Type B pancreatic cell (in vitro differentiated cells): ENCODE measurements at regions not wholly inside any gene's neighbourhood (a gene's known extent, or its start where the extent isn't known, plus 50 kb on each side); places are given as distances from the start of the nearest gene placed in this dataset.

ENCODE experiments used
- DNase-seq: peaks from one replicate; pipeline ENCODE4 v3.0.0; 2021; ENCODE audit warnings: mixed read lengths; ENCODE audit not compliant: unreplicated experiment; ENCODE audit errors: extremely low spot score
- H3K27ac Mint-ChIP-seq: 2 replicates; pipeline ENCODE4 v1.8.0; 2021; ENCODE audit warnings: mild to moderate bottlenecking, mixed read lengths
- H3K27me3 Mint-ChIP-seq: 2 replicates; pipeline ENCODE4 v1.8.0; 2021; ENCODE audit warnings: mixed read lengths
- H3K36me3 Mint-ChIP-seq: 2 replicates; pipeline ENCODE4 v1.8.0; 2021; ENCODE audit warnings: mixed read lengths
- H3K4me1 Mint-ChIP-seq: one replicate; pipeline ENCODE4 v1.8.0; 2021; ENCODE audit warnings: mixed read lengths; ENCODE audit not compliant: unreplicated experiment
- H3K4me3 Mint-ChIP-seq: 2 replicates; pipeline ENCODE4 v1.8.0; 2021; ENCODE audit warnings: mild to moderate bottlenecking, mixed read lengths
- H3K9me3 Mint-ChIP-seq: 2 replicates; pipeline ENCODE4 v1.8.0; 2021; ENCODE audit warnings: mixed read lengths
- TF ChIP-seq, protein P1 (sequence below): fragments of 200-600 bp; sonication (generic); conservative IDR thresholded peaks from 2 replicates; pipeline ENCODE4 v1.5.0; 2021; ENCODE audit warnings: antibody characterized with exemption, mild to moderate bottlenecking

DNA sequence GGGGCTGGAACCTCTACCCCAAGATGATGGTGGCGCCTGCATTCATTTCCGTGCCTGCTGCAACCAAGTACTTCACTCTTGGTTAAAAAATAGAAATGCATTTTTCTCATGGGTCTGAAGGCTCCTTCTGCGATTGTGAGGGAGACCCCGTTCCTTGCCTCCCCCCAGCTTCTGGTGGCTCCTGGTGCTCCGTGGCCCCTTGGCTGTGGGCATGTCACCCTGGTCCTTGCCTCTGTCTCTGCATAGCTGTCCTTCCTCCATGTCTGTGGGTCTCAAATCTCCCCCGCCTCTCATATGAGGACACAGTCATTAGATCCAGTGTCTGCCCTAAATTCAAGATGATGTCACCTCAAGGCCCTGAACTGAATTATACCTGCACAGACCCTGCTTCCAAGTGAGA is 317.9 kb downstream of the TCERG1L start:
- TF ChIP-seq, protein P1, sequence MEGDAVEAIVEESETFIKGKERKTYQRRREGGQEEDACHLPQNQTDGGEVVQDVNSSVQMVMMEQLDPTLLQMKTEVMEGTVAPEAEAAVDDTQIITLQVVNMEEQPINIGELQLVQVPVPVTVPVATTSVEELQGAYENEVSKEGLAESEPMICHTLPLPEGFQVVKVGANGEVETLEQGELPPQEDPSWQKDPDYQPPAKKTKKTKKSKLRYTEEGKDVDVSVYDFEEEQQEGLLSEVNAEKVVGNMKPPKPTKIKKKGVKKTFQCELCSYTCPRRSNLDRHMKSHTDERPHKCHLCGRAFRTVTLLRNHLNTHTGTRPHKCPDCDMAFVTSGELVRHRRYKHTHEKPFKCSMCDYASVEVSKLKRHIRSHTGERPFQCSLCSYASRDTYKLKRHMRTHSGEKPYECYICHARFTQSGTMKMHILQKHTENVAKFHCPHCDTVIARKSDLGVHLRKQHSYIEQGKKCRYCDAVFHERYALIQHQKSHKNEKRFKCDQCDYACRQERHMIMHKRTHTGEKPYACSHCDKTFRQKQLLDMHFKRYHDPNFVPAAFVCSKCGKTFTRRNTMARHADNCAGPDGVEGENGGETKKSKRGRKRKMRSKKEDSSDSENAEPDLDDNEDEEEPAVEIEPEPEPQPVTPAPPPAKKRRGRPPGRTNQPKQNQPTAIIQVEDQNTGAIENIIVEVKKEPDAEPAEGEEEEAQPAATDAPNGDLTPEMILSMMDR = no peak
- H3K4me1 Mint-ChIP-seq = no peaks in the 10 kb centered on the region
- no peak overlapping the region for H3K27ac Mint-ChIP-seq
- H3K27me3 Mint-ChIP-seq = peaks cover 11% of the 10 kb centered on the region
- no peaks in the 10 kb centered on the region for H3K36me3 Mint-ChIP-seq
- H3K9me3 Mint-ChIP-seq = no peaks in the 10 kb centered on the region
- no peak overlapping the region for H3K4me3 Mint-ChIP-seq
- DNase-seq = no peak

DNA sequence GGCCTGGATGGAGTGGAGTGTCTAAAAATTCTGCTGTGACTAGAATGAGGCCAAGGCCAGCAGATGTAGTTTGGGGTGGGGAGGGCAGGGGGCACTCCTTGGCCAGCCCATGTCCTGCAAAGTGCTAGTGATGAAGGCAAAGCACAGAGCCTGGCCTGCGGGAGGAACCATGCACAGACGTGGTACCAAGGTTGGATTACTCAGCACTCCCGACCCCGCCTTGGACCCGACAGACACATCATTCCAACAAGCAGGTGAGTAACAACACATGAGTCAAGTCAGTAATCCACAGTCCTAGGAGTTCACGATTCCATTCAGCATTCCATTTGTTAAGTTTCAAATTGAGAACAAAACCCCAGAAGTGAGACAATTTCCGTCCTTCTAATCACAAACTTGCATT is 317.3 kb downstream of the TCERG1L start:
- H3K4me3 Mint-ChIP-seq = no peak overlapping the region
- TF ChIP-seq, protein P1 = no peak
- H3K27me3 Mint-ChIP-seq = peaks cover 15% of the 10 kb centered on the region
- H3K27ac Mint-ChIP-seq = no peak overlapping the region
- no peak for DNase-seq
- H3K9me3 Mint-ChIP-seq = no peaks in the 10 kb centered on the region
- H3K36me3 Mint-ChIP-seq = no peaks in the 10 kb centered on the region
- no peaks in the 10 kb centered on the region for H3K4me1 Mint-ChIP-seq

DNA sequence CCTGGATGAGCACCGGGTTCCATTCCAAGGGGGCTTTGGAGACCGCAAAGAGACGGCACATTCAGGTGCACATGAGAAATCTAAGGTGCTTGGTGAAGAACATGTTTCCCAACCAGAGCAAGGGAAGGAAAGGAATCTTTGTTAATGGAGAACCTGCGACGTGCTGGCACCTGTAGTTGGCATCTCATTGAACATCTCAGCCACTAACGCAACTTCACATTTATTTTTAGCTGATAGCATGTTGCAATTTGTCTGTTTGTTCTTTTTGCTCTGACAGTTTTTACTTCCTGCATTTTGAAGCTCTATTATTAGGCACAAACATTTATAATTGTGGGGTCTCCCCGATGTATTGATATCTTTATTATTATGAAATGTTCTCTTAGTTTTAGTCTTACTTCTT is 316.7 kb downstream of the TCERG1L start:
- no peaks in the 10 kb centered on the region for H3K36me3 Mint-ChIP-seq
- no peak overlapping the region for H3K4me3 Mint-ChIP-seq
- no peaks in the 10 kb centered on the region for H3K9me3 Mint-ChIP-seq
- no peaks in the 10 kb centered on the region for H3K4me1 Mint-ChIP-seq
- TF ChIP-seq, protein P1 = no peak
- H3K27me3 Mint-ChIP-seq = peaks cover 15% of the 10 kb centered on the region
- no peak overlapping the region for H3K27ac Mint-ChIP-seq
- no peak for DNase-seq

DNA sequence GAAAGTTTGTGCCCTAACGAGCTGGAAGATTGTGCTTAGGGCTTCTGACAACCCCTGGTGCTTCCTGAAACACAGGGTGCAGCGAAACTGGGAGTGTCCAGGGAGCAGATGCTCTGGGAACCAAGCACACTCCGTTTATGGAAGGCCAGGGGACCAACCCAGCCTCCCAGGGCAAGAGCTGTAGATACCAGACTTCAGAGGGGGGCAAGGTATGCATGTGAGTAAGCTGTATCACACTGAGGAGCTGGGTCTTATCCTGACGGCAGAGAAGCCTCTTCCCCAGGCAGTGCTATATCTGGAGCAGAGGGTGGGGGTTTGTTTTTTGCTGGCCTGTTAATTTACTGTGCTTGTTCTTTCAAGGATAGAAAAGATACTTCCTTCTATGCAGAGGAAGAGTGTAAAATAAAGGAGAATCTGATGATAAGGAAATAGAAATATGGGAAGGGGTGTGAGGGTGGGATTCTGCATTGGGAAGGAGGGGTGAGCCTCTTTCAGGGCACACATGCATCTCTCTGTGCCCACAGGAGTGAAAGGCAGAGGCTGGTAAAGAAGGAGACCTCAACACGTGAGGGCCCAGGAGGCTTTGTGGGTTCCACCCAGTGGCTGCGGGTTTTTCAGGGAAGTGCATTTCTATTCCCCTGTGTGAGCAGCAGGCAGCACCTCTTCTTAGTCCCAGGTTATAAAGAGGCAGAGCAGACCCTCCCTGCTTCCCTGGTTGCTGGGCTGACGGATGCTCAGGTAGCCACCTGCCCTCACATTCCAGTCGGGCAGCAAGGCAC is 314.1 kb downstream of the TCERG1L start:
- no peak overlapping the region for H3K4me3 Mint-ChIP-seq
- H3K9me3 Mint-ChIP-seq = no peaks in the 10 kb centered on the region
- H3K4me1 Mint-ChIP-seq = no peaks in the 10 kb centered on the region
- H3K27ac Mint-ChIP-seq = no peak overlapping the region
- DNase-seq = no peak
- TF ChIP-seq, protein P1 = no peak
- no peaks in the 10 kb centered on the region for H3K36me3 Mint-ChIP-seq
- peaks cover 22% of the 10 kb centered on the region for H3K27me3 Mint-ChIP-seq

DNA sequence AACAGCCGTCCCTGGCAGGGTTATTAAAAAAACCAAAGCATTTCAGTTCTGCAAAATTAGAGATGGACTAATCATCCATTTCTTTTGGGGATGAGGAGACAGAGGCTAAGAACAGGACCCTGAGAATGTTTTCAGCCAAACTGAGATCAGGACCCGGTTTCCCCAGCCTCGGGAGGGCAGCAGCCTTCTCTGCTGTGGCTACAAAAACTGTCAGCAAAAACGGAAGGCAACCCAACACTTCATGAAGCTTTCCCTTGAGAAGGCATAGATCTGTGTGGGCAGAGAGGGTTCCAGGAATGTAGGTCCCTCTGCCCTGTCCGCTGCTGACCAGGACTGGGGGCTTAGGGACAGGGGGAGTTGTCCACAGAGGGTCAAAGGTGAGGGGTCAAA is 313.5 kb downstream of the TCERG1L start:
- TF ChIP-seq, protein P1 = no peak
- H3K27ac Mint-ChIP-seq = no peak overlapping the region
- H3K36me3 Mint-ChIP-seq = no peaks in the 10 kb centered on the region
- peaks cover 22% of the 10 kb centered on the region for H3K27me3 Mint-ChIP-seq
- DNase-seq = no peak
- no peak overlapping the region for H3K4me3 Mint-ChIP-seq
- H3K9me3 Mint-ChIP-seq = no peaks in the 10 kb centered on the region
- H3K4me1 Mint-ChIP-seq = no peaks in the 10 kb centered on the region
